ENCODE measurements at regions not wholly inside any gene's neighbourhood (a gene's known extent, or its start where the extent isn't known, plus 50 kb on each side); places are given as distances from the start of the nearest gene placed in this dataset.

DNA sequence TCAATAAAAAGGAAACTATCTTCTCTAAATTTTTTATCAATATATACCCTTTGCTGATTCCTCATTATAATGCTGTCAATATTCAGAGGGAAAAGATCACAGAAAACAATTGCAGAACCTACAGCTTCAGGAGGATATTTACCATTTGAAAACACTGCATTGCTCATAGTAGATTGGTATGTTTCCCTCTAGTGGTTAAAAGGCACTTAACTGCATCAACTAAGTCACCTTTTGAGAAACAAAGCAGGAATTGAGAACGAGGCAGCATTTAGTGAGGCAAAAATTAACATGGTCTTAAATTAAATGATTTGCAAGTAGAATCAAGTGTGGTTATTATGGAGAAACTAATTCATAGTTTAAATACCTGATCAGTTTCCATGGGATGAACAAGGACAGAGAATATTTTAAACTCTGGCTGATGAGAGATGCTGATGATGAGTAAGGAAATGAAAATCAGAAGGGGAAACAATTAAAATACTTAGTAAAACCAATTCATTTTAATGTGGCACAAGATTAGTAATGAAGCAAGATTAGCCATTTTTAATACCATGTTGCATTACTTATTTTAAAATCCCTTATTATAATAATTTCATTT lies 642.1 kb downstream of the EPHA7 start:
- ATAC-seq (ENCODE audit: insufficient read depth, low FRiP score): no peak
- DNase-seq: peak in 2 of 3 donors; percentile 58 to 75
- H3K4me3 ChIP-seq: no peak overlapping the region
- H3K9me3 ChIP-seq (ENCODE audit: control insufficient read depth in 4 of 4, insufficient read depth in 3 of 4, low read length in 3 of 4): no peaks in the 10 kb centered on the region
- TF ChIP-seq, protein P1, sequence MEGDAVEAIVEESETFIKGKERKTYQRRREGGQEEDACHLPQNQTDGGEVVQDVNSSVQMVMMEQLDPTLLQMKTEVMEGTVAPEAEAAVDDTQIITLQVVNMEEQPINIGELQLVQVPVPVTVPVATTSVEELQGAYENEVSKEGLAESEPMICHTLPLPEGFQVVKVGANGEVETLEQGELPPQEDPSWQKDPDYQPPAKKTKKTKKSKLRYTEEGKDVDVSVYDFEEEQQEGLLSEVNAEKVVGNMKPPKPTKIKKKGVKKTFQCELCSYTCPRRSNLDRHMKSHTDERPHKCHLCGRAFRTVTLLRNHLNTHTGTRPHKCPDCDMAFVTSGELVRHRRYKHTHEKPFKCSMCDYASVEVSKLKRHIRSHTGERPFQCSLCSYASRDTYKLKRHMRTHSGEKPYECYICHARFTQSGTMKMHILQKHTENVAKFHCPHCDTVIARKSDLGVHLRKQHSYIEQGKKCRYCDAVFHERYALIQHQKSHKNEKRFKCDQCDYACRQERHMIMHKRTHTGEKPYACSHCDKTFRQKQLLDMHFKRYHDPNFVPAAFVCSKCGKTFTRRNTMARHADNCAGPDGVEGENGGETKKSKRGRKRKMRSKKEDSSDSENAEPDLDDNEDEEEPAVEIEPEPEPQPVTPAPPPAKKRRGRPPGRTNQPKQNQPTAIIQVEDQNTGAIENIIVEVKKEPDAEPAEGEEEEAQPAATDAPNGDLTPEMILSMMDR (IDR thresholded peaks at IDR 0.05; ENCODE audit: control extremely low read depth, extremely low read depth): no peak
- WGBS, 2 donors: 20 to 35% methylated on average over 1 of the region's 1 CpG
- no peaks in the 10 kb centered on the region for H3K27me3 ChIP-seq (ENCODE audit: control insufficient read depth in 3 of 3, insufficient read depth in 3 of 3, low read length in 2 of 3)
- no peaks in the 10 kb centered on the region for H3K36me3 ChIP-seq (ENCODE audit: control insufficient read depth in 4 of 4, insufficient read depth in 4 of 4, low read length in 4 of 4)
- no peak overlapping the region for H3K27ac ChIP-seq (ENCODE audit: low read depth in 1 of 2, low read length in 1 of 2)
- H3K9ac ChIP-seq (ENCODE audit: insufficient read depth in 1 of 2, low read length in 2 of 2): no peak overlapping the region
- peaks cover 0 to 6% (median 0%) of the 10 kb centered on the region in 5 donors for H3K4me1 ChIP-seq (ENCODE audit: control insufficient read depth in 5 of 5, insufficient read depth in 5 of 5, low read length in 5 of 5)

DNA sequence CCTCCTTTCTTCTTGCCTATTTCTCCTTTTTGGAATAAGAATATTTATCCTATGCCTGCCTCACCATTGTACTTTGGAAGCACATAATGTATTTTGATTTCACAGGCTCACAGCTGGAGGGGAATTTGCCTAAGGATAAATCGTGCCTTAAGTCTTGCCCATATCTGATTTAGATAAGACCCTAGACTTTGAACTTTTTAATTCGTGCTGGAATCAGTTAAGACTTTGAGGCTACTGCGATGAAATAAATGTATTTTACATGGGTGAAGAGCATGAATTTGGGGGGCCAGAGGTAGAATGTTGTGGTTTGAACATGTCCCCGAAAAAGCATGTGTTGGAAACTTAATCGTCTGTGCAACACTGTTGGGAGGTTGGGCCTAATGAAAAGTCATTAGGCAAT lies 648.8 kb downstream of the EPHA7 start:
- no peaks in the 10 kb centered on the region for H3K9me3 ChIP-seq (ENCODE audit: control insufficient read depth in 4 of 4, insufficient read depth in 3 of 4, low read length in 3 of 4)
- 63 to 71% methylated on average over 5 of the region's 5 CpGs for WGBS, 2 donors
- H3K27ac ChIP-seq (ENCODE audit: low read depth in 1 of 2, low read length in 1 of 2): no peak overlapping the region
- H3K9ac ChIP-seq (ENCODE audit: insufficient read depth in 1 of 2, low read length in 2 of 2): no peak overlapping the region
- H3K27me3 ChIP-seq (ENCODE audit: control insufficient read depth in 3 of 3, insufficient read depth in 3 of 3, low read length in 2 of 3): no peaks in the 10 kb centered on the region
- ATAC-seq (ENCODE audit: insufficient read depth, low FRiP score) (no peak), DNase-seq (no peak)
- H3K4me1 ChIP-seq (ENCODE audit: control insufficient read depth in 5 of 5, insufficient read depth in 5 of 5, low read length in 5 of 5): no peaks in the 10 kb centered on the region
- H3K36me3 ChIP-seq (ENCODE audit: control insufficient read depth in 4 of 4, insufficient read depth in 4 of 4, low read length in 4 of 4): no peaks in the 10 kb centered on the region
- H3K4me3 ChIP-seq: no peak overlapping the region
- TF ChIP-seq, protein P1 (IDR thresholded peaks at IDR 0.05; ENCODE audit: control extremely low read depth, extremely low read depth): no peak

DNA sequence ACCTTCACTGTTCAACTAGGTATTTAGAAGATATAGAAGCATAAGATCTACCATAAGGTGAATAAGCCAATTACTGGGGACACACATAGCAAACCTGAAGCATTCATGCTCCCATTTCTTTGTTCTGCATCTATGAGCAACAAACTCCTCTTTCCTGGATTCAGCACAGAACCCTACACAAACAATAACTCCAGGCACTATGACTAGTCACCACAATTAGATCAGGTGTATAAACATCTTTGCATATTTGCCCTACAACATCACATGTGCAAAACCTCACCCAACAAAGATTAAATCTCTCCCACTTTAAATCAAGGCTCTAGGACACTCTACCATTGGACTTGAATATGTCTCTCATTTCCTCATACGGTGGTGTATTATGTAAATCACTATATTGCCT lies 652.3 kb downstream of the EPHA7 start:
- ATAC-seq (ENCODE audit: insufficient read depth, low FRiP score) (no peak), DNase-seq (no peak)
- Histone ChIP-seq H3K4me1 (ENCODE audit: control insufficient read depth in 5 of 5, insufficient read depth in 5 of 5, low read length in 5 of 5) (no peaks in the 10 kb centered on the region), H3K4me3 (no peak overlapping the region), H3K36me3 (ENCODE audit: control insufficient read depth in 4 of 4, insufficient read depth in 4 of 4, low read length in 4 of 4) (no peaks in the 10 kb centered on the region), H3K9ac (ENCODE audit: insufficient read depth in 1 of 2, low read length in 2 of 2) (no peak overlapping the region), H3K27me3 (ENCODE audit: control insufficient read depth in 3 of 3, insufficient read depth in 3 of 3, low read length in 2 of 3) (no peaks in the 10 kb centered on the region), H3K27ac (ENCODE audit: low read depth in 1 of 2, low read length in 1 of 2) (no peak overlapping the region), H3K9me3 (ENCODE audit: control insufficient read depth in 4 of 4, insufficient read depth in 3 of 4, low read length in 3 of 4) (no peaks in the 10 kb centered on the region)
- TF ChIP-seq, protein P1 (IDR thresholded peaks at IDR 0.05; ENCODE audit: control extremely low read depth, extremely low read depth): no peak
- 81 to 93% methylated on average over 1 of the region's 1 CpG for WGBS, 2 donors

DNA sequence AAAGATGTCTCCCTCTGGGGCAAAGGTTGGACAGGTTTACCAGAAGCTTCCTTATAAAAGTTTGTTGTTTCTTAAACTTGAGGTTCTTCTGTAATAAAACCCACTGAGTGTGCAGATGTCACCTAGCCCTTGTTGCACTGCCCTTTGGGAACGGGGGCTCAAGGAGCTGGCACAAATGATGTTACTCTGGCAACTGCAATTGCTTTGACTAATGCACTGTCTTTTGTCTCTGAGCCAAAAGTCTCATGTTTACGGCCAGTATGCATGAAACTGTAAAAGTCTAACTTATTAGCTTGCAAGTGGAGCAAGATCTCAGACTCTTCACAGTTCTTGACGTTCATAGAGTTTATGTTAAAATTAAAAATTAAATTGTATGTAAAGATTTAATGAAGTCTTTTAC lies 655.7 kb downstream of the EPHA7 start:
- H3K9ac ChIP-seq (ENCODE audit: insufficient read depth in 1 of 2, low read length in 2 of 2): no peak overlapping the region
- H3K9me3 ChIP-seq (ENCODE audit: control insufficient read depth in 4 of 4, insufficient read depth in 3 of 4, low read length in 3 of 4): no peaks in the 10 kb centered on the region
- TF ChIP-seq, protein P1 (IDR thresholded peaks at IDR 0.05; ENCODE audit: control extremely low read depth, extremely low read depth): no peak
- no peak overlapping the region for H3K27ac ChIP-seq (ENCODE audit: low read depth in 1 of 2, low read length in 1 of 2)
- ATAC-seq (ENCODE audit: insufficient read depth, low FRiP score) (no peak), DNase-seq (peak in 1 of 3 donors; percentile 18)
- no peaks in the 10 kb centered on the region for H3K36me3 ChIP-seq (ENCODE audit: control insufficient read depth in 4 of 4, insufficient read depth in 4 of 4, low read length in 4 of 4)
- no peaks in the 10 kb centered on the region for H3K4me1 ChIP-seq (ENCODE audit: control insufficient read depth in 5 of 5, insufficient read depth in 5 of 5, low read length in 5 of 5)
- 82 to 85% methylated on average over 3 of the region's 3 CpGs for WGBS, 2 donors
- H3K4me3 ChIP-seq: no peak overlapping the region
- H3K27me3 ChIP-seq (ENCODE audit: control insufficient read depth in 3 of 3, insufficient read depth in 3 of 3, low read length in 2 of 3): no peaks in the 10 kb centered on the region

All from lung (tissue), 11 donors.